Esophagus squamous epithelium (tissue), 4 donors: ENCODE measurements at regions not wholly inside any gene's neighbourhood (a gene's known extent, or its start where the extent isn't known, plus 50 kb on each side); places are given as distances from the start of the nearest gene placed in this dataset.

ENCODE experiments used
- POLR2A ChIP-seq, 4 donors: fragments of 450-650 bp; IDR thresholded peaks; one replicate each; pipeline ENCODE4 v1.6.1; 2017; ENCODE audit warnings: antibody characterized with exemption in 4 of 4, mild to moderate bottlenecking in 4 of 4, moderate library complexity in 3 of 4
- TF ChIP-seq, protein P1 (sequence below), 6 experiments: fragments of 450-650 bp in 4 of 6; fragments of 200-600 bp in 2 of 6; sonication (generic) in 2 of 6; IDR thresholded peaks; one replicate each; pipeline ENCODE4 v1.5.1; 2016 to 2019; ENCODE audit warnings: antibody characterized with exemption in 6 of 6, mild to moderate bottlenecking in 4 of 6, moderate library complexity in 4 of 6

DNA sequence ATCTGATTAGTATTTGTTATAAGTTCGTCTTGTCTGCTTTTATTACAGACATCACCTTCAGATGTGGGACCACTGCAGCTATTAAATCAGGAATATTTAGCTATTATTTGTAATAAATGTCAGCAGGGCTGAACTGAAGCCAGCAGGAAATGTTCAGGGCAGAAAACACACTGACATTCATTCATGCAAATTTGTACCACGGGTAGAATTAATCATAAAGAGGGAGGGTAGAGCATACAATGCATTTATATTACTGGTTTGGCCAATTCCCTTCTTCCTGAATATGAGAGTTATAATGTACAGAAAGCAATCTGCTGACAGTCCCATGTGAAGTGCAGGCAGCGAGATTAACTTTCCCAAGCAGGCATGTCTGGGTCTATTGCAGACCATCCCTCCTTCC, 117.3 kb upstream of the NUDT12 start:
- TF ChIP-seq POLR2A (IDR thresholded peaks at IDR 0.05), result no peak
- TF ChIP-seq, protein P1, sequence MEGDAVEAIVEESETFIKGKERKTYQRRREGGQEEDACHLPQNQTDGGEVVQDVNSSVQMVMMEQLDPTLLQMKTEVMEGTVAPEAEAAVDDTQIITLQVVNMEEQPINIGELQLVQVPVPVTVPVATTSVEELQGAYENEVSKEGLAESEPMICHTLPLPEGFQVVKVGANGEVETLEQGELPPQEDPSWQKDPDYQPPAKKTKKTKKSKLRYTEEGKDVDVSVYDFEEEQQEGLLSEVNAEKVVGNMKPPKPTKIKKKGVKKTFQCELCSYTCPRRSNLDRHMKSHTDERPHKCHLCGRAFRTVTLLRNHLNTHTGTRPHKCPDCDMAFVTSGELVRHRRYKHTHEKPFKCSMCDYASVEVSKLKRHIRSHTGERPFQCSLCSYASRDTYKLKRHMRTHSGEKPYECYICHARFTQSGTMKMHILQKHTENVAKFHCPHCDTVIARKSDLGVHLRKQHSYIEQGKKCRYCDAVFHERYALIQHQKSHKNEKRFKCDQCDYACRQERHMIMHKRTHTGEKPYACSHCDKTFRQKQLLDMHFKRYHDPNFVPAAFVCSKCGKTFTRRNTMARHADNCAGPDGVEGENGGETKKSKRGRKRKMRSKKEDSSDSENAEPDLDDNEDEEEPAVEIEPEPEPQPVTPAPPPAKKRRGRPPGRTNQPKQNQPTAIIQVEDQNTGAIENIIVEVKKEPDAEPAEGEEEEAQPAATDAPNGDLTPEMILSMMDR (IDR thresholded peaks at IDR 0.05), result no peak
